ENCODE measurements at regions not wholly inside any gene's neighbourhood (a gene's known extent, or its start where the extent isn't known, plus 50 kb on each side); places are given as distances from the start of the nearest gene placed in this dataset.
"Not testable (repeated sequence)": the region's sequence is repeated elsewhere in the genome, so short reads cannot be mapped to it uniquely, and the experiment has no call there.

DNA sequence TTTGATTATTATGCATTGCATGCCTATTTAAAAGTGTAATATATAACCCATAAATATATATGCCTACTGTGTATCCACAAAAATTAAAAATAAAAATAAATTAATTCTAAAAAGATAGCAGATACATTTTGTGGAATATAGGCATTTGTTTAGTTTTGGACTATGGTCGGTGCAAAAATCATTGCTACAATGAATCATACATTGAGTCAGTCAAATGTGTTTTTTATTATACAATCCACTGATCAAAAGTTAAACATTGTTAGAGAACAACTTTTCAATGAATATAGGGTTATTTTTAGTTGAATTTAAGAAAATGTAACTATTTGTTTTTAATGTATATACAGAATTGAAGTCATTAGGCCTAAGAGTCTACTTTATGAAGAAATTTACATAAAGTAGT is 885.9 kb downstream of the EFNA5 start:
- TF ChIP-seq POLR2A (IDR thresholded peaks at IDR 0.05) = no peak
- TF ChIP-seq, protein P1, sequence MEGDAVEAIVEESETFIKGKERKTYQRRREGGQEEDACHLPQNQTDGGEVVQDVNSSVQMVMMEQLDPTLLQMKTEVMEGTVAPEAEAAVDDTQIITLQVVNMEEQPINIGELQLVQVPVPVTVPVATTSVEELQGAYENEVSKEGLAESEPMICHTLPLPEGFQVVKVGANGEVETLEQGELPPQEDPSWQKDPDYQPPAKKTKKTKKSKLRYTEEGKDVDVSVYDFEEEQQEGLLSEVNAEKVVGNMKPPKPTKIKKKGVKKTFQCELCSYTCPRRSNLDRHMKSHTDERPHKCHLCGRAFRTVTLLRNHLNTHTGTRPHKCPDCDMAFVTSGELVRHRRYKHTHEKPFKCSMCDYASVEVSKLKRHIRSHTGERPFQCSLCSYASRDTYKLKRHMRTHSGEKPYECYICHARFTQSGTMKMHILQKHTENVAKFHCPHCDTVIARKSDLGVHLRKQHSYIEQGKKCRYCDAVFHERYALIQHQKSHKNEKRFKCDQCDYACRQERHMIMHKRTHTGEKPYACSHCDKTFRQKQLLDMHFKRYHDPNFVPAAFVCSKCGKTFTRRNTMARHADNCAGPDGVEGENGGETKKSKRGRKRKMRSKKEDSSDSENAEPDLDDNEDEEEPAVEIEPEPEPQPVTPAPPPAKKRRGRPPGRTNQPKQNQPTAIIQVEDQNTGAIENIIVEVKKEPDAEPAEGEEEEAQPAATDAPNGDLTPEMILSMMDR (IDR thresholded peaks at IDR 0.05) = no peak
- intact Hi-C loops (cut with DNase I) = no loop called here
- WGBS (ENCODE audit: insufficient coverage, low coverage, low lambda C conversion rate, missing lambda C conversion rate) = 100% methylated on average over 1 of the region's 1 CpG
- H3K27me3 ChIP-seq = no peaks in the 10 kb centered on the region
- H3K4me3 ChIP-seq = no peak overlapping the region
- DNase-seq = no peak
- H3K27ac ChIP-seq = no peak overlapping the region
- no peaks in the 10 kb centered on the region for H3K4me1 ChIP-seq
- H3K9me3 ChIP-seq = no peaks in the 10 kb centered on the region
- no peaks in the 10 kb centered on the region for H3K36me3 ChIP-seq
- ATAC-seq = no peak

DNA sequence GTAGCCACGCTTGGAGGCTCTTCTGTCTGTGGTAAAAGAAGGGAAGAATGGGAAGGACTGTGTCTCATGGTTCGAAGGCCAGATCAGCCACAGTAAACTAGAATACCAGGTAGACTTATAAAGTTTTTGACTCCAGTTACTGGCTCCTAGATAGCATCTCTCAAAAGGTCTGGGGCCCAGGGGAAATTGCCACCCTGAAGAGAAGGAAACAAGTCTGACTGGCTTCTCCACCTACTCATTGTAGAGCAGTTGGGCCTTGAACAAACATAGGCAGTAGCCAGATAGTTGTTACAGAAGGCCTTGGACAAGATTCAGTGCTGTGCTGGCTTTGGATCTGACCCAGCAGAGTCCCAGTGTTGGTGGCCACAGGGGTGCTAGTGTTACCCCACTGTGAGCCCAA is 890.4 kb downstream of the EFNA5 start:
- Histone ChIP-seq H3K9me3 (no peaks in the 10 kb centered on the region), H3K27me3 (no peaks in the 10 kb centered on the region), H3K36me3 (no peaks in the 10 kb centered on the region), H3K4me3 (no peak overlapping the region), H3K4me1 (no peaks in the 10 kb centered on the region), H3K27ac (no peak overlapping the region)
- WGBS (ENCODE audit: insufficient coverage, low coverage, low lambda C conversion rate, missing lambda C conversion rate) = 25% methylated on average over 1 of the region's 2 CpGs
- DNase-seq (no peak), ATAC-seq (no peak)
- TF ChIP-seq, protein P1 (IDR thresholded peaks at IDR 0.05) = no peak
- TF ChIP-seq POLR2A (IDR thresholded peaks at IDR 0.05) = no peak
- intact Hi-C loops (cut with DNase I) = no loop called here

DNA sequence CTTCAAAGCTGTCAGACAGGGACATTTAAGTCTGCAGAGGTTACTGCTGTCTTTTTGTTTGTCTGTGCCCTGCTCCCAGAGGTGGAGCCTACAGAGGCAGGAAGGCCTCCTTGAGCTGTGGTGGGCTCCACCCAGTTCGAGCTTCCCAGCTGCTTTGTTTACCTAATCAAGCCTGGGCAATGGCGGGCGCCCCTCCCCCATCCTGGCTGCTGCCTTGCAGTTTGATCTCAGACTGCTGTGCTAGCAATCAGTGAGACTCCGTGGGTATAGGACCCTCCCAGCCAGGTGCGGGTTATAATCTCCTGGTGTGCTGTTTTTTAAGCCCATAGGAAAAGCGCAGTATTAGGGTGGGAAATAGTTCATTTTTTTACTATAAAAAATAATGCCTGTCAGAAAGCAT is 894.2 kb downstream of the EFNA5 start:
- H3K27me3 ChIP-seq; intact Hi-C loops (cut with DNase I); H3K4me3 ChIP-seq; H3K27ac ChIP-seq; ATAC-seq; H3K9me3 ChIP-seq; H3K4me1 ChIP-seq; H3K36me3 ChIP-seq; DNase-seq: not testable (repeated sequence)
- 53% methylated on average over 3 of the region's 6 CpGs for WGBS (ENCODE audit: insufficient coverage, low coverage, low lambda C conversion rate, missing lambda C conversion rate)

DNA sequence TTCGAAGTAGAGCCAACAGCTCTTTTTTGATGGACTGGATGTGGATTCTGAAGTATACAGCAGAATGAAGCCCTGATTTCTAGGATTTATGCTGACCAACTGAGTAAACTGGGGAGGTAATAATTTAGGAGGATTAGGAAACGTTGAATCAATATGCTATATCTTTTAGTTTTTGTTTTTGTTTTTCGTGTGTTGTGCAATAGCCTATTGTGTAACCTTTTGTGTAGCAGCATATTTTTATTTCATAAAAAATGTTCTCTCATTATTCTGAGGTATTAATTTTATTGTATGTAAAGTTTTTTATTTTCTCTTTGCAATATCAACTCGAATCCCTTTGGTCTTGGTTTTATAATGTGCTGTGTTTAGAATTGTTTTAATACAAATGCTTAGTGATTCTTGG is 902.3 kb downstream of the EFNA5 start:
- intact Hi-C loops (cut with DNase I) = no loop called here
- no peaks in the 10 kb centered on the region for H3K27me3 ChIP-seq

DNA sequence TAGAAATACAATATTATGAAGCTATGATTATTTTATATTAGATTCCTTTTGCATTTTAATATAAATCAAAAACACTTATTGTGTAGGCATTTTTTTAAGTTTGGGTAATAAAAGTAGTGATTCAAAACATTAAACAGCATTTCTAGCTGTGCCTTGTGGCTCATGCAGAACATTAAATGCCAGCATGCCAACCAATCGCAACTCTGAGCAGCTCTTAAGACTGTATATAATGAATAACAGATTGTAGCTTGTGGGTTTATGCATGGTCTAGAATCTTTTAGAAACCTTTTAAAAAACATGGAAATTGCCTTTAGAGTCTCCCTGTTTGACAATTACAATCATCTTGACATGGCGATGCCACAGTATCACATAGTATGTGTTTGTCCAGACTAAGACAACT is 903.8 kb downstream of the EFNA5 start:
- no peak for ATAC-seq
- WGBS (ENCODE audit: insufficient coverage, low coverage, low lambda C conversion rate, missing lambda C conversion rate) = 71% methylated on average over 2 of the region's 2 CpGs
- no peak for TF ChIP-seq POLR2A (IDR thresholded peaks at IDR 0.05)
- TF ChIP-seq, protein P1 (IDR thresholded peaks at IDR 0.05) = no peak

More for the DNA sequence above, 902.3 kb downstream of the EFNA5 start:
- Histone ChIP-seq H3K36me3 (no peaks in the 10 kb centered on the region), H3K4me1 (no peaks in the 10 kb centered on the region), H3K9me3 (no peaks in the 10 kb centered on the region), H3K4me3 (no peak overlapping the region), H3K27ac (no peak overlapping the region)
- whole genome bisulfite sequencing (ENCODE audit: insufficient coverage, low coverage, low lambda C conversion rate, missing lambda C conversion rate) = 29% methylated on average over 4 of the region's 4 CpGs
- DNase-seq (no peak), ATAC-seq (no peak)
- no peak for TF ChIP-seq POLR2A (IDR thresholded peaks at IDR 0.05)
- TF ChIP-seq, protein P1 (IDR thresholded peaks at IDR 0.05) = no peak

More for the DNA sequence above, 903.8 kb downstream of the EFNA5 start:
- no peaks in the 10 kb centered on the region for H3K36me3 ChIP-seq
- H3K9me3 ChIP-seq = no peaks in the 10 kb centered on the region
- intact Hi-C loops (cut with DNase I) = no loop called here
- no peak overlapping the region for H3K4me3 ChIP-seq
- no peak for DNase-seq
- no peaks in the 10 kb centered on the region for H3K4me1 ChIP-seq
- H3K27me3 ChIP-seq = no peaks in the 10 kb centered on the region
- H3K27ac ChIP-seq = no peak overlapping the region

Data from right lobe of liver (tissue), 6 donors.